GM12878 (cell line): ENCODE measurements at regions not wholly inside any gene's neighbourhood (a gene's known extent, or its start where the extent isn't known, plus 50 kb on each side); places are given as distances from the start of the nearest gene placed in this dataset.

Experiments
- ATAC-seq: fragments of 200-7000 bp; cut with Tn5 transposase; 3 replicates; pipeline ENCODE4 v1.9.1; 2020; ENCODE audit warnings: mild to moderate bottlenecking, moderate library complexity
- BruUV-seq: library from RNA; stranded (reverse); fragments of 400-500 nt; replicated peaks from 2 replicates; lab custom pipeline; 2021; lab: Mats Ljungman, UMichigan
- CTCF ChIA-PET: fragments of 300-600 bp; sonication (Branson Sonifier 250); formaldehyde crosslinking; extraction: SDS; loops from one replicate; lab custom pipeline; 2021; ENCODE audit warnings: inconsistent platforms; lab: Yijun Ruan, JAX
- POLR2A ChIA-PET: fragments of 350-600 bp; formaldehyde crosslinking; extraction: SDS; loops from one replicate; lab custom pipeline; 2021; ENCODE audit warnings: inconsistent platforms; lab: Charles Lee
- RAD21 ChIA-PET: fragments of 300-600 bp; sonication (Branson Sonifier 250); formaldehyde crosslinking; loops from one replicate; lab custom pipeline; 2023; ENCODE audit warnings: antibody characterized with exemption; ENCODE audit not compliant: unreplicated experiment; lab: Charles Lee
- SMC1A ChIA-PET: fragments of 300-600 bp; sonication (Branson Sonifier 250); formaldehyde crosslinking; loops from one replicate; lab custom pipeline; 2023; ENCODE audit not compliant: unreplicated experiment, uncharacterized antibody; lab: Charles Lee
- DNase-seq: peaks from one replicate; pipeline ENCODE4 v3.0.0-alpha.2; 2011; ENCODE audit warnings: low read depth, low spot score
- FAIRE-seq: peaks from 3 replicates; lab custom pipeline; 2011; peaks lifted over from hg19 to GRCh38; lab: Jason Lieb, UNC
- H2AFZ ChIP-seq: 2 replicates; pipeline ENCODE4 v1.6.0; 2011; ENCODE audit warnings: low read depth, low read length, control low read depth; ENCODE audit not compliant: control insufficient read depth
- H3K27ac ChIP-seq: 2 replicates; pipeline ENCODE4 v1.5.1; 2011; ENCODE audit warnings: control low read depth; ENCODE audit not compliant: control insufficient read depth, insufficient read depth
- H3K27me3 ChIP-seq, 2 experiments: replicated peaks in 1 of 2; 2 replicates each; pipeline versions ENCODE4 v1.6.0 to v1.6.1; 2011; ENCODE audit warnings: low read length in 1 of 2; ENCODE audit not compliant: control insufficient read depth in 2 of 2, insufficient read depth in 2 of 2
- H3K36me3 ChIP-seq, 2 experiments: 2 replicates each; pipeline ENCODE4 v1.5.1; 2011; ENCODE audit warnings: low read length in 1 of 2; ENCODE audit not compliant: control insufficient read depth in 2 of 2, insufficient read depth in 2 of 2
- H3K4me1 ChIP-seq: 2 replicates; pipeline ENCODE4 v1.6.1; 2011; ENCODE audit warnings: mild to moderate bottlenecking, low read length, moderate library complexity, mixed read lengths; ENCODE audit not compliant: control insufficient read depth, insufficient read depth
- H3K4me2 ChIP-seq: 2 replicates; pipeline ENCODE4 v1.6.0; 2011; ENCODE audit warnings: control low read depth; ENCODE audit not compliant: control insufficient read depth, insufficient read depth
- H3K4me3 ChIP-seq: fragments of 200-600 bp; sonication (generic); 2 replicates; pipeline ENCODE4 v1.5.1; 2016
- H3K79me2 ChIP-seq: 2 replicates; pipeline ENCODE4 v1.6.0; 2011; ENCODE audit warnings: low read length; ENCODE audit not compliant: control insufficient read depth, insufficient read depth
- H3K9ac ChIP-seq: 2 replicates; pipeline ENCODE4 v1.8.0; 2011; ENCODE audit warnings: low read length, control low read depth, mixed read lengths; ENCODE audit not compliant: control insufficient read depth, insufficient read depth
- H3K9me3 ChIP-seq: replicated peaks from 3 replicates; pipeline ENCODE4 v1.5.1; 2011; ENCODE audit warnings: mild to moderate bottlenecking, low read length; ENCODE audit not compliant: control insufficient read depth, insufficient read depth
- H4K20me1 ChIP-seq: 2 replicates; pipeline ENCODE4 v1.6.0; 2011; ENCODE audit not compliant: control insufficient read depth, insufficient read depth
- ATF3 ChIP-seq: IDR thresholded peaks from 2 replicates; pipeline ENCODE4 v1.6.1; 2011; ENCODE audit warnings: low read depth, mild to moderate bottlenecking, low read length, moderate library complexity, borderline replicate concordance; ENCODE audit errors: extremely low read depth
- BHLHE40 ChIP-seq, 2 experiments: fragments of 450-650 bp in 1 of 2; IDR thresholded peaks; 2 replicates each; pipeline ENCODE4 v1.6.1; 2011 to 2017; ENCODE audit warnings: low read depth in 2 of 2, borderline replicate concordance in 1 of 2, improper control_type of control experiment in 1 of 2, low read length in 1 of 2, mild to moderate bottlenecking in 1 of 2
- ETV6 ChIP-seq, 2 experiments: fragments of 450-650 bp in 1 of 2; IDR thresholded peaks in 1 of 2; conservative IDR thresholded peaks in 1 of 2; 2 replicates each; pipeline ENCODE4 v1.6.1; 2014; ENCODE audit warnings: antibody characterized with exemption in 1 of 2, borderline replicate concordance in 1 of 2, low read depth in 1 of 2, mild to moderate bottlenecking in 1 of 2, moderate library complexity in 1 of 2
- MYC ChIP-seq: IDR thresholded peaks from 2 replicates; pipeline ENCODE4 v1.6.1; 2011; ENCODE audit warnings: mild to moderate bottlenecking, low read length, moderate library complexity, inconsistent platforms; ENCODE audit not compliant: insufficient read depth, insufficient replicate concordance, insufficient read length, severe bottlenecking
- RB1 ChIP-seq: fragments of 450-650 bp; formaldehyde crosslinking; IDR thresholded peaks from 2 replicates; pipeline ENCODE4 v1.6.1; 2017; ENCODE audit warnings: mild to moderate bottlenecking, borderline replicate concordance
- RBBP5 ChIP-seq: fragments of 200-600 bp; sonication (generic); conservative IDR thresholded peaks from 2 replicates; pipeline ENCODE4 v1.6.1; 2016
- RELA ChIP-seq: fragments of 450-650 bp; IDR thresholded peaks from 2 replicates; pipeline ENCODE4 v1.8.0; 2014; ENCODE audit warnings: borderline replicate concordance; ENCODE audit not compliant: partially characterized antibody
- SREBF1 ChIP-seq: IDR thresholded peaks from 2 replicates; pipeline ENCODE4 v1.6.1; 2012; ENCODE audit warnings: mild to moderate bottlenecking, low read length
- TCF12 ChIP-seq: IDR thresholded peaks from 2 replicates; pipeline ENCODE4 v1.6.1; 2011; ENCODE audit warnings: low read depth, mild to moderate bottlenecking, low read length
- YBX1 ChIP-seq: fragments of 450-650 bp; IDR thresholded peaks from 2 replicates; pipeline ENCODE4 v1.6.1; 2016; ENCODE audit warnings: antibody characterized with exemption
- ZNF24 ChIP-seq: fragments of 450-650 bp; IDR thresholded peaks from 2 replicates; pipeline ENCODE4 v1.6.1; 2017; ENCODE audit warnings: antibody characterized with exemption, mild to moderate bottlenecking
- ZNF274 ChIP-seq: IDR thresholded peaks from one replicate; pipeline ENCODE4 v1.8.0; 2011; ENCODE audit not compliant: insufficient read length, insufficient read depth
- ZZZ3 ChIP-seq: IDR thresholded peaks from 2 replicates; pipeline ENCODE4 v1.6.1; 2011; ENCODE audit warnings: low read depth; ENCODE audit not compliant: control insufficient read depth, insufficient read length
- in situ Hi-C: fragments of 300-500 bp; cut with MboI; formaldehyde crosslinking; loops from 9 replicates; pipeline ENCODE4 v1.14.3; 2018; ENCODE audit warnings: mixed read lengths
- intact Hi-C: fragments of 100-400 bp; cut with micrococcal nuclease; formaldehyde crosslinking; loops from one replicate; pipeline ENCODE4 v1.14.2; 2022; ENCODE audit not compliant: unreplicated experiment
- TF ChIP-seq, protein P1 (sequence below): fragments of 450-650 bp; IDR thresholded peaks from 2 replicates; pipeline ENCODE4 v1.6.1; 2017; ENCODE audit warnings: mild to moderate bottlenecking, low read depth, inconsistent platforms; ENCODE audit not compliant: poor library complexity, severe bottlenecking
- TF ChIP-seq, protein P2 (sequence below): fragments of 450-650 bp; IDR thresholded peaks from 2 replicates; pipeline ENCODE4 v1.6.1; 2017; ENCODE audit warnings: low read depth, mild to moderate bottlenecking, moderate library complexity
- TF ChIP-seq, protein P3 (sequence below): fragments of 450-650 bp; IDR thresholded peaks from 2 replicates; pipeline ENCODE4 v1.6.1; 2017; ENCODE audit warnings: mild to moderate bottlenecking

DNA sequence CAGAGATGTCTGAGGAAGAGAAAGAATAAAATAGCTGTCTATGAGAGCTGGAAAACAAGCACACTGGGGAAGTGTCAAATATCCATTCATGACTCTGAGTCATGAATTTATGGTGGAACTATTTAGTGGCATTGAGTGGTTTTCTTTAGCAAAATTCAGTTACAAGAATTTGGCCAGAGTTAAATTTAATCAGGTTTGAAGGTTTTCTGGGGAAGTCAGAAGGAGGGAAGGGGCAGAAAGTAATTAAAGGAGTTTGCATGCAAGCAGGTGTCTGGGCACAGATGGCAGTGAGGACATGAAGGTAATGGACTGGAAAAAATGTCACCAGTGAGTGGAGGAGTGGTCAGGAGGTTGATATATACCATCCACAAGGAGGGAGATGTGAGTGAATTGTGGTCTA lies 121.9 kb upstream of the IVNS1ABP start:
- ChIA-PET POLR2A (no interaction called here), SMC1A (interaction anchor here (0.9 to 1.1 kb wide), 3 partner anchors 12 to 123 kb away, joined by 3 to 6 read pairs (median 3); partner anchors contain the start of gene IVNS1ABP)
- in situ Hi-C loops = no loop called here
- TF ChIP-seq, protein P1, sequence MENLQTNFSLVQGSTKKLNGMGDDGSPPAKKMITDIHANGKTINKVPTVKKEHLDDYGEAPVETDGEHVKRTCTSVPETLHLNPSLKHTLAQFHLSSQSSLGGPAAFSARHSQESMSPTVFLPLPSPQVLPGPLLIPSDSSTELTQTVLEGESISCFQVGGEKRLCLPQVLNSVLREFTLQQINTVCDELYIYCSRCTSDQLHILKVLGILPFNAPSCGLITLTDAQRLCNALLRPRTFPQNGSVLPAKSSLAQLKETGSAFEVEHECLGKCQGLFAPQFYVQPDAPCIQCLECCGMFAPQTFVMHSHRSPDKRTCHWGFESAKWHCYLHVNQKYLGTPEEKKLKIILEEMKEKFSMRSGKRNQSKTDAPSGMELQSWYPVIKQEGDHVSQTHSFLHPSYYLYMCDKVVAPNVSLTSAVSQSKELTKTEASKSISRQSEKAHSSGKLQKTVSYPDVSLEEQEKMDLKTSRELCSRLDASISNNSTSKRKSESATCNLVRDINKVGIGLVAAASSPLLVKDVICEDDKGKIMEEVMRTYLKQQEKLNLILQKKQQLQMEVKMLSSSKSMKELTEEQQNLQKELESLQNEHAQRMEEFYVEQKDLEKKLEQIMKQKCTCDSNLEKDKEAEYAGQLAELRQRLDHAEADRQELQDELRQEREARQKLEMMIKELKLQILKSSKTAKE = no peak
- no peak for TF ChIP-seq BHLHE40 (IDR thresholded peaks at IDR 0.05; ENCODE audit: borderline replicate concordance in 1 of 2, low read depth in 2 of 2, low read length in 1 of 2)
- no peak for TF ChIP-seq SREBF1
- TF ChIP-seq RBBP5 = no peak
- TF ChIP-seq RELA = no peak
- TF ChIP-seq ETV6 (conservative IDR thresholded peaks at IDR 0.05 in 1 of 2, IDR thresholded peaks at IDR 0.05 in 1 of 2; ENCODE audit: borderline replicate concordance in 1 of 2, low read depth in 1 of 2) = no peak
- TF ChIP-seq ZNF24 = no peak
- no peak for TF ChIP-seq MYC
- no peak for TF ChIP-seq TCF12
- no peak for TF ChIP-seq RB1
- TF ChIP-seq, protein P2, sequence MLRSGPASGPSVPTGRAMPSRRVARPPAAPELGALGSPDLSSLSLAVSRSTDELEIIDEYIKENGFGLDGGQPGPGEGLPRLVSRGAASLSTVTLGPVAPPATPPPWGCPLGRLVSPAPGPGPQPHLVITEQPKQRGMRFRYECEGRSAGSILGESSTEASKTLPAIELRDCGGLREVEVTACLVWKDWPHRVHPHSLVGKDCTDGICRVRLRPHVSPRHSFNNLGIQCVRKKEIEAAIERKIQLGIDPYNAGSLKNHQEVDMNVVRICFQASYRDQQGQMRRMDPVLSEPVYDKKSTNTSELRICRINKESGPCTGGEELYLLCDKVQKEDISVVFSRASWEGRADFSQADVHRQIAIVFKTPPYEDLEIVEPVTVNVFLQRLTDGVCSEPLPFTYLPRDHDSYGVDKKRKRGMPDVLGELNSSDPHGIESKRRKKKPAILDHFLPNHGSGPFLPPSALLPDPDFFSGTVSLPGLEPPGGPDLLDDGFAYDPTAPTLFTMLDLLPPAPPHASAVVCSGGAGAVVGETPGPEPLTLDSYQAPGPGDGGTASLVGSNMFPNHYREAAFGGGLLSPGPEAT = no peak
- no peak for TF ChIP-seq ATF3
- no peak for TF ChIP-seq ZZZ3
- TF ChIP-seq YBX1 = no peak
- TF ChIP-seq, protein P3, sequence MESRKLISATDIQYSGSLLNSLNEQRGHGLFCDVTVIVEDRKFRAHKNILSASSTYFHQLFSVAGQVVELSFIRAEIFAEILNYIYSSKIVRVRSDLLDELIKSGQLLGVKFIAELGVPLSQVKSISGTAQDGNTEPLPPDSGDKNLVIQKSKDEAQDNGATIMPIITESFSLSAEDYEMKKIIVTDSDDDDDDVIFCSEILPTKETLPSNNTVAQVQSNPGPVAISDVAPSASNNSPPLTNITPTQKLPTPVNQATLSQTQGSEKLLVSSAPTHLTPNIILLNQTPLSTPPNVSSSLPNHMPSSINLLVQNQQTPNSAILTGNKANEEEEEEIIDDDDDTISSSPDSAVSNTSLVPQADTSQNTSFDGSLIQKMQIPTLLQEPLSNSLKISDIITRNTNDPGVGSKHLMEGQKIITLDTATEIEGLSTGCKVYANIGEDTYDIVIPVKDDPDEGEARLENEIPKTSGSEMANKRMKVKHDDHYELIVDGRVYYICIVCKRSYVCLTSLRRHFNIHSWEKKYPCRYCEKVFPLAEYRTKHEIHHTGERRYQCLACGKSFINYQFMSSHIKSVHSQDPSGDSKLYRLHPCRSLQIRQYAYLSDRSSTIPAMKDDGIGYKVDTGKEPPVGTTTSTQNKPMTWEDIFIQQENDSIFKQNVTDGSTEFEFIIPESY = no peak
- no peak for TF ChIP-seq ZNF274
- TF ChIP-seq, all 136 proteins: peak for 0
- no peak overlapping the region for H3K4me2 ChIP-seq
- ChIA-PET RAD21 (interaction anchor here (1.5 to 2.5 kb wide), 2 partner anchors 46 to 121 kb away, joined by 3 to 10 read pairs; partner anchors contain the start of gene IVNS1ABP), CTCF (no interaction called here)
- ATAC-seq (no peak), FAIRE-seq (no peak), DNase-seq (no peak)
- no peaks in the 10 kb centered on the region for H3K9me3 ChIP-seq
- no peaks in the 10 kb centered on the region for H3K79me2 ChIP-seq
- intact Hi-C loops = no loop called here
- H3K4me1 ChIP-seq = no peaks in the 10 kb centered on the region
- no peaks in the 10 kb centered on the region for H4K20me1 ChIP-seq
- no peaks in the 10 kb centered on the region for H3K36me3 ChIP-seq
- no peak overlapping the region for H3K4me3 ChIP-seq
- H3K9ac ChIP-seq = no peak overlapping the region
- no TSS peak for BruUV-seq
- H2AFZ ChIP-seq = no peak overlapping the region
- H3K27ac ChIP-seq = no peak overlapping the region
- H3K27me3 ChIP-seq = no peaks in the 10 kb centered on the region
